ENCODE measurements at regions not wholly inside any gene's neighbourhood (a gene's known extent, or its start where the extent isn't known, plus 50 kb on each side); places are given as distances from the start of the nearest gene placed in this dataset.

- DNase-seq = no peak
Measured at GRCh38 chr3:110576960-110577359, 494.7 kb upstream of the NECTIN3 start.

- no peak for DNase-seq
Measured at GRCh38 chr3:110577854-110578253, 493.8 kb upstream of the NECTIN3 start.

- DNase-seq = no peak
Measured at GRCh38 chr3:110579840-110580550, 491.6 kb upstream of the NECTIN3 start.

GRCh38 chr3:110583373-110583935 lies 488.2 kb upstream of the NECTIN3 start:
- no peak for DNase-seq

GRCh38 chr3:110588906-110589305 lies 482.7 kb upstream of the NECTIN3 start:
- no peak for DNase-seq

GRCh38 chr3:110589341-110589740 lies 482.3 kb upstream of the NECTIN3 start:
- no peak for DNase-seq

- DNase-seq = no peak
Measured at GRCh38 chr3:110593749-110594148, 477.9 kb upstream of the NECTIN3 start.

GRCh38 chr3:110598847-110599490 lies 472.6 kb upstream of the NECTIN3 start:
- DNase-seq = no peak

GRCh38 chr3:110608566-110608965 lies 463.1 kb upstream of the NECTIN3 start:
- no peak for DNase-seq

GRCh38 chr3:110612045-110612444 lies 459.6 kb upstream of the NECTIN3 start:
- no peak for DNase-seq

- no peak for DNase-seq
Measured at GRCh38 chr3:110614186-110614585, 457.4 kb upstream of the NECTIN3 start.

GRCh38 chr3:110615454-110615853 lies 456.2 kb upstream of the NECTIN3 start:
- no peak for DNase-seq

- no peak for DNase-seq
Measured at GRCh38 chr3:110618512-110619226, 452.9 kb upstream of the NECTIN3 start.

GRCh38 chr3:110620118-110620517 lies 451.5 kb upstream of the NECTIN3 start:
- no peak for DNase-seq

- DNase-seq = no peak
Measured at GRCh38 chr3:110623571-110623970, 448.0 kb upstream of the NECTIN3 start.

GRCh38 chr3:110624576-110624975 lies 447.0 kb upstream of the NECTIN3 start:
- DNase-seq = no peak

- no peak for DNase-seq
Measured at GRCh38 chr3:110625201-110625747, 446.3 kb upstream of the NECTIN3 start.

GRCh38 chr3:110626652-110627111 lies 444.9 kb upstream of the NECTIN3 start:
- peak; percentile 21 to 44 for DNase-seq

GRCh38 chr3:110628650-110629301 lies 442.8 kb upstream of the NECTIN3 start:
- DNase-seq = no peak

GRCh38 chr3:110629917-110630316 lies 441.7 kb upstream of the NECTIN3 start:
- DNase-seq = no peak

- no peak for DNase-seq
Measured at GRCh38 chr3:110644203-110644602, 427.4 kb upstream of the NECTIN3 start.

- no peak for DNase-seq
Measured at GRCh38 chr3:110646055-110646454, 425.6 kb upstream of the NECTIN3 start.

GRCh38 chr3:110646496-110646895 lies 425.1 kb upstream of the NECTIN3 start:
- no peak for DNase-seq

Measured in CD4-positive, alpha-beta T cell treated with Interleukin-1 beta for 1 hour (primary cell).